HAP-1 (cell line): ENCODE measurements at regions not wholly inside any gene's neighbourhood (a gene's known extent, or its start where the extent isn't known, plus 50 kb on each side); places are given as distances from the start of the nearest gene placed in this dataset.

Experiments
- DNase-seq, 2 experiments: peaks; one replicate each; pipeline ENCODE4 v3.0.0-alpha.2; 2016 to 2020; ENCODE audit warnings: low spot score in 2 of 2
- H3K27me3 ChIP-seq: fragments of 250-450 bp; sonication (Bioruptor Pico); 2 replicates; pipeline ENCODE4 v1.5.1; 2020; ENCODE audit warnings: low read depth, mild to moderate bottlenecking, moderate library complexity
- H3K36me3 ChIP-seq: fragments of 250-450 bp; sonication (Bioruptor Pico); replicated peaks from 2 replicates; pipeline ENCODE4 v1.5.1; 2020; ENCODE audit warnings: mild to moderate bottlenecking
- H3K4me1 ChIP-seq: fragments of 250-450 bp; sonication (Bioruptor Pico); 2 replicates; pipeline ENCODE4 v1.5.1; 2020; ENCODE audit warnings: mild to moderate bottlenecking
- H3K4me3 ChIP-seq: fragments of 250-450 bp; sonication (Bioruptor Pico); 2 replicates; pipeline ENCODE4 v1.5.1; 2020; ENCODE audit warnings: mild to moderate bottlenecking, moderate library complexity
- H3K9me3 ChIP-seq: fragments of 250-450 bp; sonication (Bioruptor Pico); 2 replicates; pipeline ENCODE4 v1.5.1; 2020; ENCODE audit warnings: mild to moderate bottlenecking, moderate library complexity
- in situ Hi-C: fragments of 300-500 bp; cut with MboI; formaldehyde crosslinking; loops from 3 replicates; pipeline ENCODE4 v1.14.3; 2020; ENCODE audit warnings: low sequenced_read_pairs, inconsistent platforms, mixed read lengths

DNA sequence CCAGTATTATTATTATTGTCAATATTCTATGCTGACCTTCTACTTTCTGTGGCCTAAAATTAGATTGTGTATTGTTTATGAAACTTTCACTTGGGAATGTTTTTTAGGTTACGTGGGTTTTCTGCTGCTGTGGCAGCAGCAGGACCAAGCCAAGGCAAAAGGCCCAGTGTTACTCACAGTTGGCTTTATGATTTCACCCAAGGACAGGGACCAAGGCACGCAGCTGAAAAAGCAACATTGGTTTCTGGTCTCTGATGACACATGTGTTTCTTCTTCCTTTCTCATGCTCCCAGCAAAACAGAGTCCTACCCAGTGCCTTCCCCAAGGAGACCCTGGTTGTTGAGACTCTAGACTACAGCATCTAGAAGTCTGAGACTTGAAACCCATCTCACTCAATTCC is 413.7 kb downstream of the SETD4 start:
- H3K27me3 ChIP-seq: no peaks in the 10 kb centered on the region
- no peak overlapping the region for H3K4me3 ChIP-seq
- DNase-seq: no peak
- H3K4me1 ChIP-seq: no peaks in the 10 kb centered on the region
- no peaks in the 10 kb centered on the region; the same call in 1 of the 2 replicates for H3K9me3 ChIP-seq
- no peaks in the 10 kb centered on the region for H3K36me3 ChIP-seq
- in situ Hi-C loops: no loop called here

DNA sequence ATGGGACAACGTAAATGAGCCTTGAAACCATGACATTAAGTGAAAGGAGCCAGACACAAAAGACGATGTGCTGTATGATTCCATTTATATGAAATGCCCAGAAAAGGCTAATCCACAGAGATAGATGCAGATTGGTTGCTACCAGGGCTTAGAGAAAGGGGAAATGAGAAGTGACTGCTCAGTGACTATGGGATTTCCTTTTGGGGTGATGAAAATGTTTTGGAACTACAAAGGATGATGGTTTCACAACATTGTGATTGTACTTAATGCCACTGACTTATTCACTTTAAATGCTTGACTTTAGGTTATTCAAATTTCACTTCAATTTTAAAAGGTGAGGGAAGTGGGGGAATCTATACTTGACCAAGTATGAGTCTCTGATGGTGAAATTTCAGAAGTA is 414.3 kb downstream of the SETD4 start:
- Histone ChIP-seq H3K9me3 (no peaks in the 10 kb centered on the region; the same call in 1 of the 2 replicates), H3K4me1 (no peaks in the 10 kb centered on the region), H3K4me3 (no peak overlapping the region), H3K36me3 (no peaks in the 10 kb centered on the region), H3K27me3 (no peaks in the 10 kb centered on the region)
- in situ Hi-C loops: no loop called here
- no peak for DNase-seq

DNA sequence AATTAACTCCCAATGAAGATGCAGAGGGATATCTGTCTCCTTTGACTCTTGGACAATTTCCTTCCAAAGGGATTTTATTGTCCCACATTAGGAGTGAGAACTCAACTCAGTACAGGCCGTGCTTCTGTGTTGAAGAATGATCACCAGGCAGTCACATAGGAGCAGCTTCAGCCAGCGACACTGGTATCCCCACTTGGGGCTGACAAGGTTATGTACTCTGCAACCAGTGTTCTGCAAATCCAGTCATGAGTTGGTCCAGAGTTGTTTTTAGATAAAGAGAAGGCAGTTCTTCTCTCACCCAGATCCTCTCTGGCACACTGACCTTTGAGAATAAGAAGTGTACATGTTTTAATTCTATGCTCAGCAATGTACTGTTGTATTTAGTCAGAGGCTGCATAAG is 415.8 kb downstream of the SETD4 start:
- no peak overlapping the region for H3K4me3 ChIP-seq

DNA sequence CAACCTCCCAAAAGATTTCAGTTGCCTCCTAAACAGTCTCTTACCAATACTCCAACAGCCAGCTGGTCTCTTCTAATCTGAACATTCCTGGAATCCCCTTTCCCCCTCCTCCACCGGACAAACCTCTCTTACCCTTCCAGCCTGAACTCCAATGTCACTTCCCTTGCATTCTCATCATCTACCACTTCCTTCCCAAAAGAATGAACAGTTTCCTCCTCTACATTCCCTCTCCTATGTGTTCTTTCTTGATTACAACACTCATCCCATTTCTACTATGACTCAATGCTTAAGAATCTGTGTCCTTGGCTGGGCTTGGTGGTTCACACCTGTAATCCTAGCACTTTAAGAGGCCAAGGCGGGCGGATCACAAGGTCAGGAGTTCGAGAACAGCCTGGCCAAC is 417.1 kb downstream of the SETD4 start:
- no peak for DNase-seq
- Histone ChIP-seq H3K36me3 (no peaks in the 10 kb centered on the region), H3K9me3 (no peaks in the 10 kb centered on the region; the same call in 1 of the 2 replicates), H3K4me1 (no peaks in the 10 kb centered on the region), H3K27me3 (no peaks in the 10 kb centered on the region), H3K4me3 (no peak overlapping the region)
- in situ Hi-C loops: no loop called here

More for the DNA sequence above, 415.8 kb downstream of the SETD4 start:
- no peaks in the 10 kb centered on the region for H3K27me3 ChIP-seq
- in situ Hi-C loops: no loop called here
- no peak for DNase-seq
- no peaks in the 10 kb centered on the region for H3K36me3 ChIP-seq
- H3K4me1 ChIP-seq: no peaks in the 10 kb centered on the region
- no peaks in the 10 kb centered on the region; the same call in 1 of the 2 replicates for H3K9me3 ChIP-seq

DNA sequence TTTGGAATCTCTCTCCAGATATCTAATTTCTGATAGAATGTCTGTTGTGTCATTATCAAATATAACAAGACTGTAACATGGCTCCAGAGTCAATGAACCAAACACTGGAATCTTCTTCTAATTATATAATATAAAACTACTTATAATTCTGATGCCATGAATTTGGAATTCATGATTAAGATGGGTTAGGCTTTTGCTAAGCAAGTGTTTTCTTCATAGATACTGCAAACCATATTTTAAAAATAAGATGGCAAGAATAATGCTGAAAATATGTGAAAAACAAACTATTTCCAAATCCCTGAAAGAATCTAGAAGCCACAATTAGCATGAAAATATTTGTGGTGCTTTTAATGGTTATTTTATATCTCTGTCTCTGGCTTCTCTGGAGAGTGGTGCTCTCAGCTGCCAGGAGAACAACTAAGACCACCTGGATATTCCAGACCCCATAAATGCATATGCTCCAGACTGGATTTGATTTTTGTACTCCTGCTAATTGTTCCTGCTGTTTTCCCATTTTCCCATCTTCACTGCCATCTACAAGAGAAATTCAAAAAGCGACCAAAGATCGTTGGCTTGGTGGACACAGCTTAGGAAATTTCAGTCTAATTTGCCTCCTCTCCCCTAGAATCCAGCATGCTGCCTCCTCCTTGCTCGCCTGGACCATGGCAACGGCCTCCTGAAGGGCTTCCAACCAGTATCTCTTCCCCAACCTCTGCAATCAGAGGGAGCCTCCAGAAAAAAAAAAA is 418.9 kb downstream of the SETD4 start:
- H3K36me3 ChIP-seq: no peaks in the 10 kb centered on the region
- in situ Hi-C loops: no loop called here
- no peaks in the 10 kb centered on the region; the same call in 1 of the 2 replicates for H3K9me3 ChIP-seq

DNA sequence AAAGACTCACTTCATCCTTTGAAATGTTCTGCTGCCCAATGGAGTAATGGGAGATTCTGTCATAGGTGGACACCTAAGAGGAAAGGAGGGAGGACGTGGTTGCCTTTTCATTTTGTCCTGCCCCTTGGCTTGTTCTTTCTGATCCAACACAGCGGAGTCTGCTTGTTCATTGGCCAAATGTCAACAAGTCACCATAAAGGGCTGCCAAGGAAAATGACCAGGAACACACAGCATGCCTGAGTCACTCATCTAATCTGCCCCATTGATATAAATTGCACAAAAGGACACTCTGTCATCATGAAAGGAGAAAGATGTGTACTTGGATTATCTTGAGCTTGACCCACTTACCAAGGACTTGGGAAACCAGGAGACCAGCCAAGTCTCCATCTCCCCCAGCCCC is 422.9 kb downstream of the SETD4 start:
- Histone ChIP-seq H3K4me3 (no peak overlapping the region), H3K4me1 (no peaks in the 10 kb centered on the region), H3K9me3 (no peaks in the 10 kb centered on the region; the same call in 1 of the 2 replicates), H3K36me3 (no peaks in the 10 kb centered on the region), H3K27me3 (no peaks in the 10 kb centered on the region)
- in situ Hi-C loops: no loop called here
- DNase-seq: no peak

More for the DNA sequence above, 418.9 kb downstream of the SETD4 start:
- no peaks in the 10 kb centered on the region for H3K4me1 ChIP-seq
- DNase-seq: no peak
- H3K4me3 ChIP-seq: no peak overlapping the region
- no peaks in the 10 kb centered on the region for H3K27me3 ChIP-seq

DNA sequence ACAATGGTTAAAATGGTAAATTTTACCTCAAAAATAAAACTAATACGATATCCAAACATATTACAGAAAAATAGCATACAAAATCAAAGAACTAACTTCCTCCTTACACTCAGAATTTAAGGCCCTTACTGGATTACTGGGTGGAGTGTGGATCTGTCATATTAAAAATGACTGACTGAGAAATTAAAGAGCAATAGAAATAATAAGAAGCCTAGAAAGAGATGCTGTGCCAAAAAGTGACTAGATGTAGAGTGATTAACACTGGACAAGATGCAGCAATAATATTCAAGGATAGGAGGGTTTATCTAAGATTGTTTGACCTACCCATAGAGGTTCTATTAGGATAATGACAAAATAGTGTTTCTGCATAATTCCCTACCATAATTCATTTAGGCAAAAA is 424.3 kb downstream of the SETD4 start:
- DNase-seq: no peak
- Histone ChIP-seq H3K36me3 (no peaks in the 10 kb centered on the region), H3K9me3 (no peaks in the 10 kb centered on the region; the same call in 1 of the 2 replicates), H3K4me1 (no peaks in the 10 kb centered on the region), H3K4me3 (no peak overlapping the region), H3K27me3 (no peaks in the 10 kb centered on the region)
- in situ Hi-C loops: no loop called here

DNA sequence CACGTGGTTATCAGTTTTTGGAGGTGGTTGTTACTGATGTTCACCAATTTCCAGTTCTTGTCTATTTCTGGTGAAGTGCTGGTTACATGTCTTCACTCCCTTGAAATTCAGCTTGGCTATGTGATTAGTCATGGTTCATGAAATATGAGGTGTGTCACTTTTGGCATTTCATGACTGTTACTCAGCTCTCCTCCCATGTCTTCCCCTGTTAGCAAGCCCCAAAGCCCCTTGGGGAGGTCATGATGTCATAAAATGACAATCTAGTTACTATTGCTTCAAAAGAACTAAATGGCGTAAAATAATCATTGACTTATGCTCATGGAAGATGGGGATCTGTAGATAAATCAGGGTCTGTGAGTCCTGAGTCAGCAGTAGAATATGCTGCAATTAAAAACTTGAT is 425.1 kb downstream of the SETD4 start:
- Histone ChIP-seq H3K4me3 (no peak overlapping the region), H3K9me3 (no peaks in the 10 kb centered on the region; the same call in 1 of the 2 replicates)
- in situ Hi-C loops: no loop called here

DNA sequence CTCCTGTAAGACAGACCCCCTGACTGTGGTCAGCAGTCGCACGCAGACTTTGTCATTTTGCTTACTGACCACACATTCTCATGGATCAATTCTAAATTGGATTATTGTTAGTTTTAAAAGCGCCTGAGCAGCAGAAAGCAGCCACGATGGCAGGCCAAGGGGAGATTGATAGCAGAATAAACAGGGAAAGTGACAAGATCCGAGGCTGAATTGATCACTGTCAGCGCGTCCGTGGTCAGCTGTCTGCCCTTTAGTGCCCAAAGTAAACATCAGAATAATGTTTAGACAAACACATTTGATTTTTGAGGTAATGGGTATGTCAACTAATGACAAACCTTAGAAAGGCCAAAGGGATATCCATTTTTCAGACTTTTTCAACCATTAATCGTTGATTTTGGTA is 426.8 kb downstream of the SETD4 start:
- H3K27me3 ChIP-seq: no peaks in the 10 kb centered on the region
- in situ Hi-C loops: no loop called here
- H3K9me3 ChIP-seq: no peaks in the 10 kb centered on the region
- no peaks in the 10 kb centered on the region for H3K4me1 ChIP-seq
- no peak for DNase-seq
- H3K4me3 ChIP-seq: no peak overlapping the region
- no peaks in the 10 kb centered on the region for H3K36me3 ChIP-seq

More for the DNA sequence above, 425.1 kb downstream of the SETD4 start:
- no peaks in the 10 kb centered on the region for H3K4me1 ChIP-seq
- H3K36me3 ChIP-seq: no peaks in the 10 kb centered on the region
- DNase-seq: no peak
- no peaks in the 10 kb centered on the region for H3K27me3 ChIP-seq

DNA sequence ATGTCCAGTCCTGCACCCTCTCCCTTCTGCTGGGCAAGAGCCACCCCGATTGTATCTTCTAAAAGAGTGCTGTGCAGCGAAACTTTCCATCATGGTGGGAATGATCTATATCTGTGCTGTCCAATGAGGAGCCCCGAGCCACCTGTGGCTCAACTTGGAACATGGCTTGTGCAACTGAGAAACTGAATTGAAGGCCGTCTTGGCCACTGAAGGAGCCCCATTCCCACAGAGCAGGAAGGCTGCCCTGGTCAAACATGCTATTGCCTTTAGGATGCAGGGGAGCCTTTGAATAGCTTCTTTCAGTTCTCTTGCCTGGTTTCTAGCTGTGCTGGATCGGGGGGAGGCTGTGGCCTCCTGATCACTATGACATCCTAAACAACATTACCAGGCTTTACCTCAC is 427.6 kb downstream of the SETD4 start:
- Histone ChIP-seq H3K4me3 (no peak overlapping the region), H3K4me1 (no peaks in the 10 kb centered on the region), H3K27me3 (no peaks in the 10 kb centered on the region), H3K9me3 (no peaks in the 10 kb centered on the region), H3K36me3 (no peaks in the 10 kb centered on the region)
- DNase-seq: no peak
- in situ Hi-C loops: no loop called here

DNA sequence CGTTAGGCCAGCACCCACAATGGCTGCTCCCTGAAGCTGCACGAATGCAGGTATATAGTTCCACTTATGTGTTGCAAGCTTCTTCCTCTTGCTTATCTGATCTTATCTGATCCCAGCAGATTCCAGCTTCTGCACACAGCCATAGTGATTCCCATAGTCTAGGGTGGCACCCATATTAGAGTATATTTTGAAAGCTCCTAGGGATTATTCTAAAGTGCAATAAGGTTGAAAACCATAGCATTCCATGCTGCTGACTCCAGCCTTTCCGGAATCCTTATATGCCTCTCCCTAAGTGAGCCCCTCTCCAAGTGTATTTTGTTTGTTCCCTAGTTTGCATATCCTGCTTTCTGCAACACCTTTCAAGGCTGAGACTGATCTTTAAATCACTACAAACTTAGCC is 432.0 kb downstream of the SETD4 start:
- Histone ChIP-seq H3K27me3 (no peaks in the 10 kb centered on the region), H3K9me3 (no peaks in the 10 kb centered on the region), H3K4me1 (no peaks in the 10 kb centered on the region), H3K4me3 (no peak overlapping the region), H3K36me3 (no peaks in the 10 kb centered on the region)
- in situ Hi-C loops: no loop called here
- DNase-seq: no peak

DNA sequence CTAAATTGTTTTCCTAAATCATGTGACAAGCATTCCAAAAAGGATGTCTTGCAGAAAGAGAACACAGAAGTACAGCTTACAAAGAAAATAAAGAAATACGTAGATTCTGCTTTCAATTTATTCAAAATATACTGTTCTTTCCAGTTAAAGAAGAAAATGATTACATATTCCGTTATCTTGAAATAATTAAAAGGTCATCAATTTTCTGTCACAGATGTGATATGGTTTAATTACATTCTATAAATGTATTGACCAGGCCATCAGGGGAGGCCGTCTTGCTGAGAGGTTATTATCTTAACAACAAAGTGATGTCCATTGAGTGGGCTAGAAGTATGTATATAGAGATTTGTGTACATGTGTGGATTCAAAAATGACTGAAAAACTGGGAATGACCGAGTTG is 432.9 kb downstream of the SETD4 start:
- Histone ChIP-seq H3K27me3 (no peaks in the 10 kb centered on the region), H3K36me3 (no peaks in the 10 kb centered on the region), H3K9me3 (no peaks in the 10 kb centered on the region), H3K4me3 (no peak overlapping the region), H3K4me1 (no peaks in the 10 kb centered on the region)
- no peak for DNase-seq
- in situ Hi-C loops: no loop called here

DNA sequence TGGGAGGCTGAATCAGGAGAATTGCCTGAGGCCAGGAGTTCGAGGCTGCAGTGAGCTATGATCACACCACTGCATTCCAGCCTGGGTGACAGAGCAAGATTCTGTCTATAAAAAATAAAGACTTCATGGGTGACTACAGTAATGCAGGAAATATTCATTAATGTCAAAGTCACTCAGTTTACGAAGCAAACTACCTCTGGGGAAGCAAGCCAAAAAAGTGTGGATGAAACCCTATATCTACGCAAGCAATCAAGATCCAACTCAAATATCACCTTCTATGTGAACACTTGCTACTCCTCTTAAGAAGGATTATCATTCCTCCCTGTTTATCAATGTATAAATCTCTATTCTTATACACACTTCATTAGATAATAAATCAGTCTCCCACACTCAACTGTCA is 434.8 kb downstream of the SETD4 start:
- in situ Hi-C loops: no loop called here
- no peak for DNase-seq
- Histone ChIP-seq H3K4me3 (no peak overlapping the region), H3K4me1 (no peaks in the 10 kb centered on the region), H3K27me3 (no peaks in the 10 kb centered on the region), H3K9me3 (no peaks in the 10 kb centered on the region), H3K36me3 (no peaks in the 10 kb centered on the region)

DNA sequence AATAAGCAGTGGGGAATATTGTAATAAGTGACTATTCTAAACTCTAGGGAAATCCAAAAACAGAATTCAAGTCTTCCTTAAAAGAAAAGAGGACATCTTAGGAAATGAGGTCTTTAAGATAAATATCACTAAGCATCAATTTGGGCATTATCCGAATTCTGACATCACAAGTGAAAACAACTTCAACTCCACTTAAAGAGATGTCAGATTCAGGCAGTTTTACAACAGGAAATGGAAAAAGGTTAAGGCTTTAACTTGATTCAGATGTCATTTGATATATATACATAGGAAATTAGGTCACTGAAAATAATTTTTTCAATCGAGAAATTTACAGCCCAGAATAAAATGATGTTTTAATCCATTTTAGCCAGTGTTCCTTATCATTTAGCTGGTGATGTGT is 435.4 kb downstream of the SETD4 start:
- Histone ChIP-seq H3K27me3 (no peaks in the 10 kb centered on the region), H3K9me3 (no peaks in the 10 kb centered on the region), H3K36me3 (no peaks in the 10 kb centered on the region), H3K4me3 (no peak overlapping the region), H3K4me1 (no peaks in the 10 kb centered on the region)
- DNase-seq: no peak
- in situ Hi-C loops: no loop called here

DNA sequence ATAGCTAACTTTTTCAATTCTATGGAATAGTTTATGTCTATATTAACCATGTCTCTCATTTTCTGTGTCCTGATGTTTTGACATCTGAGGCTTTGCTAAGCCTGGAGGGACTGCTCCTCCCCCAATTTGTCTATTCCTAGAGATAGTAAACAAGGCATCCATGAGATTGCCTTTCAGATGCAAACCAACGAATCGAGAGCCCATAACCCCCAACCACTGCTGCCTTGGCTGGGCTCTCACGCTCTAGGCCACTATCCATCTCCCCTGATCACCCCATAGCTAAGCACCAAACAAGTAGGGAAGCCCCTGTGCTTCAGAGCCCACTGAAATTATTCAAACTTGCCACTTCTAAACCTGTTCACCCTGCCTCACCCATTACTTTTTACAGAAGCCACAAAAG is 437.7 kb downstream of the SETD4 start:
- no peak overlapping the region for H3K4me3 ChIP-seq
- in situ Hi-C loops: no loop called here
- no peaks in the 10 kb centered on the region for H3K27me3 ChIP-seq
- DNase-seq: no peak
- H3K4me1 ChIP-seq: no peaks in the 10 kb centered on the region
- H3K9me3 ChIP-seq: no peaks in the 10 kb centered on the region
- no peaks in the 10 kb centered on the region for H3K36me3 ChIP-seq
